AG04450 (cell line): ENCODE measurements at regions not wholly inside any gene's neighbourhood (a gene's known extent, or its start where the extent isn't known, plus 50 kb on each side); places are given as distances from the start of the nearest gene placed in this dataset.

ENCODE experiments used
- CTCF ChIA-PET: fragments of 300-600, 350-600 bp; formaldehyde crosslinking; extraction: SDS; loops from one replicate; lab custom pipeline; 2022; ENCODE audit warnings: antibody characterized with exemption, inconsistent platforms; lab: Charles Lee
- POLR2A ChIA-PET: fragments of 350-600 bp; formaldehyde crosslinking; extraction: SDS; loops from one replicate; lab custom pipeline; 2021; ENCODE audit warnings: antibody characterized with exemption, inconsistent platforms; lab: Yijun Ruan, JAX
- DNase-seq: peaks from one replicate; pipeline ENCODE4 v3.0.0-alpha.2; 2011; ENCODE audit warnings: low read depth, low spot score
- H3K27ac ChIP-seq: one replicate; pipeline ENCODE4 v1.5.1; 2012; ENCODE audit warnings: low read depth, low read length, control low read depth
- H3K27me3 ChIP-seq: one replicate; pipeline ENCODE4 v1.6.0; 2012; ENCODE audit warnings: low read length; ENCODE audit not compliant: control insufficient read depth, insufficient read depth
- H3K4me3 ChIP-seq: 2 replicates; pipeline ENCODE4 v1.5.1; 2011; ENCODE audit warnings: mild to moderate bottlenecking, low read depth, low read length, control low read depth
- H3K9me3 ChIP-seq: 2 replicates; pipeline ENCODE4 v1.5.1; 2012; ENCODE audit warnings: low read length; ENCODE audit not compliant: control insufficient read depth, insufficient read depth
- TF ChIP-seq, protein P1 (sequence below): IDR thresholded peaks from 2 replicates; pipeline ENCODE4 v1.5.1; 2011; ENCODE audit warnings: low read depth, low read length, control low read depth, inconsistent platforms

DNA sequence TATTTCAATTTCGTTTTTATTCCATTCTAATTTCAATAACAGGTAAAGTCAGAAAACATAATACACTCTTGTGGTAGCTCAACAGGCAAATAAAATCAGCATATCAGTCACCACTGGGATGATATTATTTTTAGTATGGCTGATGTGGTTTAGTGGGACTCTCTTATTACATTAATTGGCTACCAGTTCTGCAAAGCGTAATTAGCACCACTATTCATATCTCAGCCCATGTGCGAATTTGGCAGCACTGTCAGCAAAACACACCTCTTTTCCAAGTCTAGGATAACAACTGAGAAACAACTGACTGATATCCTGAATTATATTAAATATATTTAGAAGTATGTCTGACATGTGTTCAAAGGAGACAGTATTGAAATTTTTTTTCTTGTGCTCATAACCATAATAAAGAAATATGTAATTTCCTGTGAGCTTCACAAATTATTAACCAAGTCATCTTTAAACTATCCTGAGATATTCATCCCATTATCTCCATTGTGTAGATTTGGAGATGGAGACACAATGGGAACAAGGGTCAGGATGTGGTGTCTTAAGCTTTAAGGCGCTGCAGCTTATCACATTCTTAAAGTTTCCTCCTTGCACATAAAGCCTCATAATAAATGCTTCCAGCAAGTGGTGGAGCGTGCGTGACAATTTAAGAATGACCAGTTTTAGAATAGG, 212.4 kb downstream of the TLE1 start:
- Histone ChIP-seq H3K4me3 (no peak overlapping the region), H3K27me3 (no peaks in the 10 kb centered on the region), H3K9me3 (peaks cover 2% of the 10 kb centered on the region), H3K27ac (no peak overlapping the region)
- POLR2A ChIA-PET, result no interaction called here
- TF ChIP-seq, protein P1, sequence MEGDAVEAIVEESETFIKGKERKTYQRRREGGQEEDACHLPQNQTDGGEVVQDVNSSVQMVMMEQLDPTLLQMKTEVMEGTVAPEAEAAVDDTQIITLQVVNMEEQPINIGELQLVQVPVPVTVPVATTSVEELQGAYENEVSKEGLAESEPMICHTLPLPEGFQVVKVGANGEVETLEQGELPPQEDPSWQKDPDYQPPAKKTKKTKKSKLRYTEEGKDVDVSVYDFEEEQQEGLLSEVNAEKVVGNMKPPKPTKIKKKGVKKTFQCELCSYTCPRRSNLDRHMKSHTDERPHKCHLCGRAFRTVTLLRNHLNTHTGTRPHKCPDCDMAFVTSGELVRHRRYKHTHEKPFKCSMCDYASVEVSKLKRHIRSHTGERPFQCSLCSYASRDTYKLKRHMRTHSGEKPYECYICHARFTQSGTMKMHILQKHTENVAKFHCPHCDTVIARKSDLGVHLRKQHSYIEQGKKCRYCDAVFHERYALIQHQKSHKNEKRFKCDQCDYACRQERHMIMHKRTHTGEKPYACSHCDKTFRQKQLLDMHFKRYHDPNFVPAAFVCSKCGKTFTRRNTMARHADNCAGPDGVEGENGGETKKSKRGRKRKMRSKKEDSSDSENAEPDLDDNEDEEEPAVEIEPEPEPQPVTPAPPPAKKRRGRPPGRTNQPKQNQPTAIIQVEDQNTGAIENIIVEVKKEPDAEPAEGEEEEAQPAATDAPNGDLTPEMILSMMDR, result no peak
- no peak for DNase-seq
- CTCF ChIA-PET, result no interaction called here

DNA sequence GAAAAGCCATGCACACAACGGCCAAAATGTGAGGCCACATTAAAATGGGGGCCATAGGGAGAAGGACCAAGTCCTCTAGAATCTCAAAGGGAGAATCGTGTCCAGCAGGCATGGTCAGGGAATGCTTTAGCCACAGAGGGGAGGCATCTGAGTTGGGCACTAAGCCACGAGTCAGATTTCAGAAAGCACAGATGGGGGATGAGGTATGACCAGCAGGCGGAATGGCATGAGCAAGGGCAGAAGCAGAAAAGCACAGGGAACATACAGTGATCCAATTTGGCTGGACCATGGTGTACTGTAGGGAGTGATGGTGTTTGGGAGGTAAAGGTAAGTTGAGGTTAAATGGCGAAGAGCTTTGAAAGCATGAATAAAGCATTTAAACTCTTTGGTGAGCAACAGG, 214.6 kb downstream of the TLE1 start:
- ChIA-PET POLR2A (no interaction called here), CTCF (no interaction called here)
- Histone ChIP-seq H3K4me3 (no peak overlapping the region), H3K27ac (no peak overlapping the region), H3K27me3 (no peaks in the 10 kb centered on the region), H3K9me3 (no peaks in the 10 kb centered on the region)
- no peak for DNase-seq
- TF ChIP-seq, protein P1, result no peak

DNA sequence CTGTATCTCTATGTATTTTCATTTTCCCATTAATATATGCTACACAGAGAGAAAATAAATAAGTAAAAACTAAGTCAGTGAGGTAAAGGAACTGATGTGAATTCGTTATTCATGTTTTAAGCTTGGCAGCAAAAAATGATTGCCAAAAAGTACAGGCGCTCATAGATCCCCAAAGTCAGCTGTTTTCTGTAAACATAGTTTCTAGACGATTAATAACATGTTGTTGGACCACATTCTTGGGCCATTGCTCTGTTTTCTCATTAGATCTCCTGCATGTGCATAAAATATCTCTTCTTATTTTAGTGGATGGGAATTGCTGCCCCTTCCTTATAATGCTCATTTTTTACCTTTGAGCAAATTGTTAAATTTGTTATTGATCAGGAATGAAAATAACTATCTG, 215.2 kb downstream of the TLE1 start:
- no peak for DNase-seq
- TF ChIP-seq, protein P1, result no peak
- Histone ChIP-seq H3K9me3 (no peaks in the 10 kb centered on the region), H3K27me3 (no peaks in the 10 kb centered on the region), H3K27ac (no peak overlapping the region), H3K4me3 (no peak overlapping the region)
- CTCF ChIA-PET, result no interaction called here
- POLR2A ChIA-PET, result interaction anchor here (0.5 to 1.2 kb wide), 2 partner anchors 42 to 191 kb away, joined by 4 to 5 read pairs; no protein-coding TSS in a partner anchor

DNA sequence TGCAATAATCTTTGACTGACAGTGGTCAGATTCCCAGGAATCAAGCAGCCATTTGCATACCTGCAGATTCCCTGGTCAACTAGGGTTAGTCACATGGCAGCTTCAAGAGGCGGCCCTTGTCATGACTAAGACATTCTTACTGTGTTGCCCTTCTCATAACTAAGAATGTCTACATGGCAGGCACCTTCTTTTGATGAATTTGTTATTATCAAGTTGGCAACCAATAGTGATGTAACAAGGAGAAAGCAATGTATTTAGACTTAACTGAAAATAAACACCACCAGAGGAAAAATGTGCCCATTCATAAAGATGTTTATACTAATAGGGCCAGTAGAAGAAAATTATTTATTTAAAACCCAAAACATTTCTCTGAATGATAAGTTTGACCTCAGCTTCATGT, 215.6 kb downstream of the TLE1 start:
- TF ChIP-seq, protein P1, result no peak
- ChIA-PET CTCF (no interaction called here), POLR2A (interaction anchor here (0.5 to 1.2 kb wide), 2 partner anchors 42 to 192 kb away, joined by 4 to 5 read pairs; no protein-coding TSS in a partner anchor)
- Histone ChIP-seq H3K4me3 (no peak overlapping the region), H3K27ac (no peak overlapping the region), H3K27me3 (no peaks in the 10 kb centered on the region), H3K9me3 (no peaks in the 10 kb centered on the region)
- no peak for DNase-seq

DNA sequence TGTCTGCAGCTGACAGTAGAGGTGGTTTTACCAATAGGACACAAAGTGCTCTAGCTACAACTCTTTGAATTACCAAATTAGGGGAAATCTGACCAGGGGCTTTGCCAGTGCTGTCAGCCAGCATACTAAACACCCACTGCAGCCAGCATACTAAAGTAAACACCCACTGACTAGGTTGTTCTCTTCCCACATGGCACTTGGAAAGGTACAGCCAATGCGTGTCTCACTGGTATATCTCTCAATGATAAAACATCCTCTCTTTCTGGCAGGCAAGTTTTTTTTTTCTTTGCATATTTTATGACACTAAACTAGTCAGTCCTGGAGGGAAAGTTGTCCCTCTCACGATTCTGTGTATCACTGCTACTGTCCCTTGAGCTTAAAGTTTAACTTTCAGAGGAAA, 216.1 kb downstream of the TLE1 start:
- DNase-seq, result no peak
- Histone ChIP-seq H3K27me3 (no peaks in the 10 kb centered on the region), H3K27ac (no peak overlapping the region), H3K9me3 (no peaks in the 10 kb centered on the region), H3K4me3 (no peak overlapping the region)
- ChIA-PET POLR2A (interaction anchor here (1.2 kb wide), 1 partner anchor 41 kb away, joined by 5 read pairs; no protein-coding TSS in a partner anchor), CTCF (no interaction called here)
- TF ChIP-seq, protein P1, result no peak
